SK-N-SH (cell line): ENCODE measurements at regions not wholly inside any gene's neighbourhood (a gene's known extent, or its start where the extent isn't known, plus 50 kb on each side); places are given as distances from the start of the nearest gene placed in this dataset.

Experiments used
- CTCF ChIA-PET: fragments of 300-600, 350-600 bp; formaldehyde crosslinking; extraction: SDS; loops from one replicate; lab custom pipeline; 2021; lab: Yijun Ruan, JAX
- POLR2A ChIA-PET: fragments of 350-600 bp; sonication (Branson Sonifier 250); formaldehyde crosslinking; extraction: SDS; loops from one replicate; lab custom pipeline; 2020; ENCODE audit warnings: antibody characterized with exemption, inconsistent platforms; lab: Yijun Ruan, JAX
- DNase-seq: peaks from one replicate; pipeline ENCODE4 v3.0.0; 2012
- H2AFZ ChIP-seq: fragments of 200-600 bp; sonication (generic); 2 replicates; pipeline ENCODE4 v1.8.1; 2016; ENCODE audit warnings: antibody characterized with exemption, mild to moderate bottlenecking, low read depth
- H3F3A ChIP-seq: fragments of 200-600 bp; sonication (generic); replicated peaks from 2 replicates; pipeline ENCODE3; 2016; ENCODE audit warnings: antibody characterized with exemption, mild to moderate bottlenecking; ENCODE audit not compliant: insufficient read depth
- H3K27ac ChIP-seq, 2 experiments: fragments of 200-500 bp in 1 of 2; fragments of 200-600 bp in 1 of 2; sonication (Bioruptor generic) in 1 of 2; sonication (generic), shearing (Covaris generic) in 1 of 2; 2 replicates each; pipeline versions ENCODE4 v1.5.1 to v1.6.1; 2014 to 2016; ENCODE audit warnings: low read depth in 2 of 2, inconsistent platforms in 1 of 2, low read length in 1 of 2, mild to moderate bottlenecking in 1 of 2, mixed read lengths in 1 of 2
- H3K27me3 ChIP-seq: fragments of 200-600 bp; sonication (generic), shearing (Covaris generic); 2 replicates; pipeline ENCODE4 v1.6.1; 2016; ENCODE audit warnings: mixed run types; ENCODE audit not compliant: insufficient read depth
- H3K36me3 ChIP-seq, 2 experiments: fragments of 200-500 bp in 1 of 2; fragments of 200-600 bp in 1 of 2; sonication (Bioruptor generic) in 1 of 2; sonication (generic) in 1 of 2; replicated peaks in 1 of 2; 2 replicates each; pipeline versions ENCODE3 to v1.5.1; 2014 to 2016; ENCODE audit warnings: low read length in 1 of 2, mild to moderate bottlenecking in 1 of 2; ENCODE audit not compliant: insufficient read depth in 2 of 2, control insufficient read depth in 1 of 2
- H3K4me1 ChIP-seq, 2 experiments: fragments of 200-500 bp in 1 of 2; fragments of 200-600 bp in 1 of 2; sonication (Bioruptor generic) in 1 of 2; sonication (generic), shearing (Covaris generic) in 1 of 2; 2 replicates each; pipeline versions ENCODE4 v1.5.1 to v1.6.1; 2014 to 2016; ENCODE audit warnings: low read depth in 1 of 2, low read length in 1 of 2, mixed run types in 1 of 2; ENCODE audit not compliant: insufficient read depth in 2 of 2, control insufficient read depth in 1 of 2
- H3K4me2 ChIP-seq: fragments of 200-600 bp; sonication (generic), shearing (Covaris generic); 2 replicates; pipeline ENCODE4 v1.6.1; 2017; ENCODE audit warnings: mixed run types
- H3K4me3 ChIP-seq, 2 experiments: fragments of 200-500 bp in 1 of 2; fragments of 200-600 bp in 1 of 2; sonication (Bioruptor generic) in 1 of 2; sonication (generic), shearing (Covaris generic) in 1 of 2; 2 replicates each; pipeline versions ENCODE4 v1.5.1 to v1.8.1; 2014 to 2016; ENCODE audit warnings: low read depth in 2 of 2, inconsistent platforms in 1 of 2, low read length in 1 of 2, mild to moderate bottlenecking in 1 of 2, mixed read lengths in 1 of 2, moderate library complexity in 1 of 2
- H3K79me2 ChIP-seq: fragments of 200-600 bp; sonication (generic); 2 replicates; pipeline ENCODE4 v1.8.1; 2017; ENCODE audit warnings: mild to moderate bottlenecking; ENCODE audit not compliant: insufficient read depth
- H3K9ac ChIP-seq: fragments of 200-600 bp; sonication (generic); 2 replicates; pipeline ENCODE4 v1.6.1; 2017; ENCODE audit warnings: mixed run types
- H3K9me2 ChIP-seq: fragments of 200-600 bp; sonication (generic); 2 replicates; pipeline ENCODE4 v1.6.1; 2017; ENCODE audit warnings: mixed run types
- H3K9me3 ChIP-seq: fragments of 200-600 bp; sonication (generic); 2 replicates; pipeline ENCODE4 v1.6.1; 2017; ENCODE audit warnings: mixed run types, mild to moderate bottlenecking, moderate library complexity
- H4K20me1 ChIP-seq: fragments of 200-600 bp; sonication (generic); 2 replicates; pipeline ENCODE4 v1.6.1; 2017; ENCODE audit warnings: mild to moderate bottlenecking, mixed run types; ENCODE audit not compliant: insufficient read depth
- ELF1 ChIP-seq: IDR thresholded peaks from 2 replicates; pipeline ENCODE4 v1.4.0; 2012
- EP300 ChIP-seq, 2 experiments: IDR thresholded peaks; 2 replicates each; pipeline versions ENCODE4 v1.4.0 to v1.6.1; 2012; ENCODE audit warnings: borderline replicate concordance in 1 of 2, low read depth in 1 of 2, low read length in 1 of 2
- EZH2phosphoT487 ChIP-seq: fragments of 200-600 bp; sonication (generic); IDR thresholded peaks from 2 replicates; pipeline ENCODE4 v1.6.1; 2017; ENCODE audit warnings: low read depth, mixed run types, mild to moderate bottlenecking, antibody characterized with exemption, moderate library complexity, borderline replicate concordance
- FOSL2 ChIP-seq: IDR thresholded peaks from 2 replicates; pipeline ENCODE4 v1.4.0; 2012; ENCODE audit warnings: low read depth, mild to moderate bottlenecking, moderate library complexity, borderline replicate concordance
- FOXJ3 ChIP-seq: sonication (generic); formaldehyde crosslinking; IDR thresholded peaks from 2 replicates; pipeline ENCODE4 v1.5.1; 2020; ENCODE audit warnings: mild to moderate bottlenecking, missing genetic modification reagents
- FOXM1 ChIP-seq: IDR thresholded peaks from 2 replicates; pipeline ENCODE4 v1.4.0; 2012; ENCODE audit warnings: low read depth, mild to moderate bottlenecking
- GATA2 ChIP-seq: sonication (generic); formaldehyde crosslinking; IDR thresholded peaks from 2 replicates; pipeline ENCODE4 v1.5.0; 2020; ENCODE audit warnings: mild to moderate bottlenecking, missing genetic modification reagents
- JUND ChIP-seq: IDR thresholded peaks from 2 replicates; pipeline ENCODE4 v1.4.0; 2012
- MXI1 ChIP-seq: IDR thresholded peaks from 2 replicates; pipeline ENCODE4 v1.6.1; 2012; ENCODE audit warnings: mild to moderate bottlenecking, low read depth, low read length, improper control_type of control experiment
- NFIC ChIP-seq: IDR thresholded peaks from 2 replicates; pipeline ENCODE4 v1.4.0; 2012; ENCODE audit warnings: borderline replicate concordance
- NRF1 ChIP-seq: IDR thresholded peaks from 2 replicates; pipeline ENCODE4 v1.6.1; 2012; ENCODE audit warnings: low read depth, mild to moderate bottlenecking, low read length
- RAD21 ChIP-seq: IDR thresholded peaks from 2 replicates; pipeline ENCODE4 v1.6.1; 2012; ENCODE audit warnings: mild to moderate bottlenecking, low read length
- RFX5 ChIP-seq: IDR thresholded peaks from 2 replicates; pipeline ENCODE4 v1.6.1; 2012; ENCODE audit warnings: mild to moderate bottlenecking, improper control_type of control experiment, low read length
- RXRA ChIP-seq: IDR thresholded peaks from 2 replicates; pipeline ENCODE4 v1.4.0; 2012; ENCODE audit warnings: low read depth, mild to moderate bottlenecking, borderline replicate concordance
- SMC3 ChIP-seq: IDR thresholded peaks from 2 replicates; pipeline ENCODE4 v1.6.1; 2012; ENCODE audit warnings: low read depth, low read length, improper control_type of control experiment
- TAF1 ChIP-seq: IDR thresholded peaks from 2 replicates; pipeline ENCODE4 v1.6.1; 2012; ENCODE audit warnings: low read depth, mild to moderate bottlenecking, low read length, moderate library complexity, borderline replicate concordance
- TEAD4 ChIP-seq: IDR thresholded peaks from 2 replicates; pipeline ENCODE4 v1.4.0; 2012; ENCODE audit warnings: mild to moderate bottlenecking, borderline replicate concordance; ENCODE audit not compliant: insufficient read depth
- YY1 ChIP-seq: IDR thresholded peaks from 2 replicates; pipeline ENCODE4 v1.4.0; 2012; ENCODE audit warnings: low read depth, mild to moderate bottlenecking
- WGBS: methylation state at CpG from one replicate; pipeline ENCODE4 v1.1.6; 2017; ENCODE audit warnings: low lambda C conversion rate; 5-methylcytosine and 5-hydroxymethylcytosine counted together
- TF ChIP-seq, protein P1 (sequence below): IDR thresholded peaks from 2 replicates; pipeline ENCODE4 v1.4.0; 2012; ENCODE audit warnings: low read depth
- TF ChIP-seq, protein P2 (sequence below): fragments of 150-350 bp; IDR thresholded peaks from 2 replicates; pipeline ENCODE4 v1.6.1; 2017; ENCODE audit warnings: antibody characterized with exemption, low read length, low read depth, borderline replicate concordance
- TF ChIP-seq, protein P3 (sequence below): IDR thresholded peaks from 2 replicates; pipeline ENCODE4 v1.6.1; 2012; ENCODE audit warnings: mild to moderate bottlenecking, low read depth, low read length, moderate library complexity

DNA sequence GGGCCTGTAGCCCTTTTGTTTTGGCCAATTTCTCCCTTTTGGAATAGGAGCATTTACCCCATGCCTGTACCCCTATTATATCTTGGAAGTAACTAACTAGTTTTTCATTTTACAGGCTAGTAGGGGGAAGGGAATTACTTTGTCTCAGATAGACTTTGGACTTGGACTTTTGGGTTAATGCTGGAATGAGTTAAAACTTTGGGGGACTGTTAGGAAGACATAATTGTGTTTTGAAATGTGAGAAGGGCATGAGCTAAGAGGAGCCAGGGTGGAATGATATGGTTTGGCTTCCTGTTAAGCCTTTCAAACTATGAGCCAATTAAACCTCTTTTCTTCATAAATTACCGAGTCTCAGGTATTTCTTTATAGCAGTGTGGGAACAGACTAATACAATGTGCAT is 168.1 kb downstream of the FGF1 start:
- no peaks in the 10 kb centered on the region for H3K36me3 ChIP-seq
- TF ChIP-seq SMC3 (no peak), GATA2 (CRISPR knock-in tag) (no peak), FOXM1 (no peak), TAF1 (no peak), YY1 (no peak), JUND (no peak), FOXJ3 (CRISPR knock-in tag) (no peak), RAD21 (no peak)
- TF ChIP-seq, protein P1, sequence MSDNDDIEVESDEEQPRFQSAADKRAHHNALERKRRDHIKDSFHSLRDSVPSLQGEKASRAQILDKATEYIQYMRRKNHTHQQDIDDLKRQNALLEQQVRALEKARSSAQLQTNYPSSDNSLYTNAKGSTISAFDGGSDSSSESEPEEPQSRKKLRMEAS = no peak
- TF ChIP-seq, protein P2, sequence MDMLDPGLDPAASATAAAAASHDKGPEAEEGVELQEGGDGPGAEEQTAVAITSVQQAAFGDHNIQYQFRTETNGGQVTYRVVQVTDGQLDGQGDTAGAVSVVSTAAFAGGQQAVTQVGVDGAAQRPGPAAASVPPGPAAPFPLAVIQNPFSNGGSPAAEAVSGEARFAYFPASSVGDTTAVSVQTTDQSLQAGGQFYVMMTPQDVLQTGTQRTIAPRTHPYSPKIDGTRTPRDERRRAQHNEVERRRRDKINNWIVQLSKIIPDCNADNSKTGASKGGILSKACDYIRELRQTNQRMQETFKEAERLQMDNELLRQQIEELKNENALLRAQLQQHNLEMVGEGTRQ = no peak
- TF ChIP-seq, all 33 proteins: peak for 0
- no peak overlapping the region for H3K27ac ChIP-seq
- H4K20me1 ChIP-seq = no peaks in the 10 kb centered on the region
- no peak overlapping the region for H3K9ac ChIP-seq
- no peak for DNase-seq
- no peaks in the 10 kb centered on the region for H3K27me3 ChIP-seq
- no peaks in the 10 kb centered on the region for H3K9me3 ChIP-seq
- 0 out of 4 replicates have a peak, but pooled peaks cover 0 to 5% of the 10 kb centered on the region in 2 experiments for H3K4me1 ChIP-seq
- WGBS = 84% methylated on average over 1 of the region's 1 CpG
- H3K79me2 ChIP-seq = no peaks in the 10 kb centered on the region
- ChIA-PET CTCF (no interaction called here), POLR2A (no interaction called here)
- H3K9me2 ChIP-seq = no peaks in the 10 kb centered on the region
- no peak overlapping the region for H2AFZ ChIP-seq
- H3F3A ChIP-seq = peaks cover 4% of the 10 kb centered on the region
- H3K4me2 ChIP-seq = no peak overlapping the region
- no peak overlapping the region for H3K4me3 ChIP-seq

DNA sequence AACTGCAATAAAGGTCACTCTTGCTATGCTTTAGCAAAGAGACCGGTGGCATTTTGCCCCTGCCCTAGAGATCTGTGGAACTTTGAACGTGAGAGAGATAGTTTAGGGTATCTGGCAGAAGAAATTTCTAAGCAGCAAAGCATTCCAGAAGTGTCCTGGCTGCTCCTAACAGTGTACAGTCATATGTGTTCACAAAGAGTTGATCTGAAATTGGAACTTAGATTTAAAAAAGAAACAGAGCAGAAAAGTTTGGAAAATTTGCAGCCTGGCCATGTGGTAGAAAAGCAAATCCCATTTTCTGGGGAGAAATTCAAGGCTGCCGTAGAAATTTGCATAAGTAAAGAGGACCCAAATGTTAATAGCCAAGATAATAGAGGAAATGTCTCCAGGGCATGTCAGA is 169.2 kb downstream of the FGF1 start:
- Histone ChIP-seq H3F3A (peaks cover 4% of the 10 kb centered on the region), H3K9ac (no peak overlapping the region), H3K79me2 (no peaks in the 10 kb centered on the region), H3K4me2 (no peak overlapping the region), H3K27me3 (no peaks in the 10 kb centered on the region), H4K20me1 (no peaks in the 10 kb centered on the region), H3K9me3 (no peaks in the 10 kb centered on the region), H3K4me3 (no peak overlapping the region), H3K9me2 (no peaks in the 10 kb centered on the region), H3K36me3 (no peaks in the 10 kb centered on the region), H2AFZ (no peak overlapping the region), H3K4me1 (peaks cover 2 to 5% of the 10 kb centered on the region in 2 experiments; a peak in 1 of 4 replicates), H3K27ac (no peak overlapping the region)
- WGBS = 100% methylated on average over 3 of the region's 3 CpGs
- ChIA-PET CTCF (no interaction called here), POLR2A (no interaction called here)
- no peak for DNase-seq
- no peak for TF ChIP-seq FOXM1
- TF ChIP-seq TAF1 = no peak
- TF ChIP-seq NRF1 = no peak
- TF ChIP-seq EZH2phosphoT487 = no peak
- TF ChIP-seq EP300 (IDR thresholded peaks at IDR 0.05; ENCODE audit: borderline replicate concordance in 1 of 2, low read depth in 1 of 2, low read length in 1 of 2) = no peak
- no peak for TF ChIP-seq MXI1
- TF ChIP-seq FOXJ3 (CRISPR knock-in tag) = no peak
- TF ChIP-seq TEAD4 = no peak
- TF ChIP-seq FOSL2 = no peak
- TF ChIP-seq RXRA = no peak
- TF ChIP-seq RFX5 = no peak
- no peak for TF ChIP-seq ELF1
- TF ChIP-seq NFIC = no peak
- TF ChIP-seq, protein P1 = no peak
- TF ChIP-seq, protein P3, sequence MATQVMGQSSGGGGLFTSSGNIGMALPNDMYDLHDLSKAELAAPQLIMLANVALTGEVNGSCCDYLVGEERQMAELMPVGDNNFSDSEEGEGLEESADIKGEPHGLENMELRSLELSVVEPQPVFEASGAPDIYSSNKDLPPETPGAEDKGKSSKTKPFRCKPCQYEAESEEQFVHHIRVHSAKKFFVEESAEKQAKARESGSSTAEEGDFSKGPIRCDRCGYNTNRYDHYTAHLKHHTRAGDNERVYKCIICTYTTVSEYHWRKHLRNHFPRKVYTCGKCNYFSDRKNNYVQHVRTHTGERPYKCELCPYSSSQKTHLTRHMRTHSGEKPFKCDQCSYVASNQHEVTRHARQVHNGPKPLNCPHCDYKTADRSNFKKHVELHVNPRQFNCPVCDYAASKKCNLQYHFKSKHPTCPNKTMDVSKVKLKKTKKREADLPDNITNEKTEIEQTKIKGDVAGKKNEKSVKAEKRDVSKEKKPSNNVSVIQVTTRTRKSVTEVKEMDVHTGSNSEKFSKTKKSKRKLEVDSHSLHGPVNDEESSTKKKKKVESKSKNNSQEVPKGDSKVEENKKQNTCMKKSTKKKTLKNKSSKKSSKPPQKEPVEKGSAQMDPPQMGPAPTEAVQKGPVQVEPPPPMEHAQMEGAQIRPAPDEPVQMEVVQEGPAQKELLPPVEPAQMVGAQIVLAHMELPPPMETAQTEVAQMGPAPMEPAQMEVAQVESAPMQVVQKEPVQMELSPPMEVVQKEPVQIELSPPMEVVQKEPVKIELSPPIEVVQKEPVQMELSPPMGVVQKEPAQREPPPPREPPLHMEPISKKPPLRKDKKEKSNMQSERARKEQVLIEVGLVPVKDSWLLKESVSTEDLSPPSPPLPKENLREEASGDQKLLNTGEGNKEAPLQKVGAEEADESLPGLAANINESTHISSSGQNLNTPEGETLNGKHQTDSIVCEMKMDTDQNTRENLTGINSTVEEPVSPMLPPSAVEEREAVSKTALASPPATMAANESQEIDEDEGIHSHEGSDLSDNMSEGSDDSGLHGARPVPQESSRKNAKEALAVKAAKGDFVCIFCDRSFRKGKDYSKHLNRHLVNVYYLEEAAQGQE = no peak
